CD14-positive monocyte (primary cell): ENCODE measurements at regions not wholly inside any gene's neighbourhood (a gene's known extent, or its start where the extent isn't known, plus 50 kb on each side); places are given as distances from the start of the nearest gene placed in this dataset.

Source experiments
- DNase-seq, 3 donors: peaks; one replicate each; pipeline ENCODE4 v3.0.0-alpha.2; 2011 to 2022
- H2AFZ ChIP-seq: 2 replicates; pipeline ENCODE4 v1.6.0; 2012; ENCODE audit warnings: mild to moderate bottlenecking, low read depth, low read length, inconsistent platforms; ENCODE audit not compliant: insufficient read depth, poor library complexity, severe bottlenecking
- H3K27ac ChIP-seq, 2 donors: 1 replicate in 1 of 2; 2 replicates in 1 of 2; pipeline ENCODE4 v1.5.1; 2012 to 2013; ENCODE audit warnings: low read length in 2 of 2, control low read depth in 1 of 2, inconsistent platforms in 1 of 2, low read depth in 1 of 2, mild to moderate bottlenecking in 1 of 2
- H3K27me3 ChIP-seq, 2 donors: one replicate each; pipeline versions ENCODE4 v1.6.0 to v1.6.1; 2011 to 2013; ENCODE audit warnings: low read length in 2 of 2; ENCODE audit not compliant: control insufficient read depth in 2 of 2, insufficient read depth in 2 of 2
- H3K36me3 ChIP-seq, 2 donors: replicated peaks in 1 of 2; 1 replicate in 1 of 2; 2 replicates in 1 of 2; pipeline versions ENCODE4 v1.5.1 to v1.6.1; 2012 to 2013; ENCODE audit warnings: low read length in 2 of 2, control low read depth in 1 of 2, inconsistent platforms in 1 of 2, mild to moderate bottlenecking in 1 of 2; ENCODE audit not compliant: insufficient read depth in 2 of 2, control insufficient read depth in 1 of 2
- H3K4me1 ChIP-seq, 2 donors: 1 replicate in 1 of 2; 2 replicates in 1 of 2; pipeline versions ENCODE4 v1.5.1 to v1.6.1; 2012 to 2013; ENCODE audit warnings: low read length in 2 of 2, control low read depth in 1 of 2, inconsistent platforms in 1 of 2, mild to moderate bottlenecking in 1 of 2, moderate library complexity in 1 of 2; ENCODE audit not compliant: insufficient read depth in 2 of 2, control insufficient read depth in 1 of 2
- H3K4me2 ChIP-seq: replicated peaks from 2 replicates; pipeline ENCODE3; 2012; ENCODE audit warnings: low read length, moderate library complexity, mild to moderate bottlenecking; ENCODE audit not compliant: poor library complexity, severe bottlenecking; ENCODE audit errors: extremely low read depth
- H3K4me3 ChIP-seq, 3 experiments: fragments of 200-600 bp in 1 of 3; sonication (generic) in 1 of 3; replicated peaks in 1 of 3; 1 replicate in 2 of 3; 2 replicates in 1 of 3; pipeline ENCODE4 v1.5.1; 2011 to 2013; ENCODE audit warnings: low read length in 3 of 3, mild to moderate bottlenecking in 3 of 3, control low read depth in 2 of 3, low read depth in 2 of 3, inconsistent platforms in 1 of 3, moderate library complexity in 1 of 3
- H3K79me2 ChIP-seq: 2 replicates; pipeline ENCODE4 v1.6.0; 2012; ENCODE audit warnings: mild to moderate bottlenecking, control low read depth, inconsistent platforms, low read length, moderate library complexity; ENCODE audit not compliant: insufficient read depth
- H3K9ac ChIP-seq: 2 replicates; pipeline ENCODE4 v1.6.0; 2017; ENCODE audit warnings: low read length, mild to moderate bottlenecking; ENCODE audit not compliant: insufficient read depth, poor library complexity, severe bottlenecking
- H3K9me3 ChIP-seq, 2 donors: replicated peaks in 1 of 2; 1 replicate in 1 of 2; 2 replicates in 1 of 2; pipeline versions ENCODE4 v1.5.1 to v1.6.1; 2012 to 2013; ENCODE audit warnings: low read length in 2 of 2, control low read depth in 1 of 2; ENCODE audit not compliant: control insufficient read depth in 1 of 2, insufficient read depth in 1 of 2
- H4K20me1 ChIP-seq: 2 replicates; pipeline ENCODE4 v1.6.0; 2012; ENCODE audit warnings: mild to moderate bottlenecking, low read length, control low read depth, moderate library complexity; ENCODE audit not compliant: insufficient read depth
- H3K27ac Mint-ChIP-seq, 7 donors: one replicate each; pipeline ENCODE4 v1.8.0; 2020; ENCODE audit warnings: mild to moderate bottlenecking in 7 of 7, mixed read lengths in 7 of 7, moderate library complexity in 6 of 7, inconsistent platforms in 2 of 7
- H3K27me3 Mint-ChIP-seq, 3 donors: one replicate each; pipeline ENCODE4 v1.8.0; 2021 to 2022; ENCODE audit warnings: low read depth in 3 of 3, mild to moderate bottlenecking in 3 of 3, mixed read lengths in 3 of 3, moderate library complexity in 3 of 3, inconsistent platforms in 1 of 3
- H3K36me3 Mint-ChIP-seq, 2 donors: one replicate each; pipeline ENCODE4 v1.8.0; 2020; ENCODE audit warnings: mixed read lengths in 2 of 2, inconsistent platforms in 1 of 2, mild to moderate bottlenecking in 1 of 2
- H3K4me1 Mint-ChIP-seq: one replicate; pipeline ENCODE4 v1.8.0; 2020; ENCODE audit warnings: mild to moderate bottlenecking, mixed read lengths
- H3K4me3 Mint-ChIP-seq, 2 donors: one replicate each; pipeline ENCODE4 v1.8.0; 2020; ENCODE audit warnings: mild to moderate bottlenecking in 2 of 2, mixed read lengths in 2 of 2, moderate library complexity in 1 of 2
- H3K9me3 Mint-ChIP-seq, 7 donors: one replicate each; pipeline ENCODE4 v1.8.0; 2020 to 2022; ENCODE audit warnings: mixed read lengths in 7 of 7, mild to moderate bottlenecking in 6 of 7, moderate library complexity in 6 of 7, inconsistent platforms in 2 of 7
- CTCF ChIP-seq: fragments of 200-600 bp; IDR thresholded peaks from one replicate; pipeline ENCODE4 v1.8.0; 2022; ENCODE audit warnings: antibody characterized with exemption, mild to moderate bottlenecking
- WGBS: methylation state at CpG from one replicate; pipeline ENCODE4 v1.1.5; 2013; ENCODE audit warnings: missing lambda C conversion rate; ENCODE audit not compliant: insufficient coverage; 5-methylcytosine and 5-hydroxymethylcytosine counted together
- intact Hi-C, 2 donors: fragments of 100-400 bp; cut with micrococcal nuclease; formaldehyde crosslinking; loops; one replicate each; pipeline versions ENCODE4 v1.15.0 to v1.15.1; 2023

DNA sequence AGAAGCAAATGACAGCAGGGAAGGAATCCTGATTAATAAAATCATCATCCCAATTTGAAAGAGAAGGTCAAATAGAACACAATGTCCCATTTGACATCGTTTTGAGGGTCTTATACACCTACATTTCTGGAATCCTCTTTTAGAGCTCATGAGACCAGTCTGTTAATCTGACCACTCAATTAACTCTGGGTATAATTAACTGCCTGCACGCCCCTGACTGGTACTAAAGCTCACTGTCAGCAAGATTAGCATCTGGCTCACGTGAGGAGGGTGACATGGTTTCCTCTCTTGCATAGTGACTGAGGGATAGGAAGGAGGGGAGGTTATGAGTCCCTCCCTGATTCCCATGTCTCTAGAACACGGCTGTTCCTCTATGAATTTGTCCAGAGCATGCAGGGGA, 124.3 kb downstream of the ICOS start:
- WGBS: 47% methylated on average over 2 of the region's 4 CpGs

DNA sequence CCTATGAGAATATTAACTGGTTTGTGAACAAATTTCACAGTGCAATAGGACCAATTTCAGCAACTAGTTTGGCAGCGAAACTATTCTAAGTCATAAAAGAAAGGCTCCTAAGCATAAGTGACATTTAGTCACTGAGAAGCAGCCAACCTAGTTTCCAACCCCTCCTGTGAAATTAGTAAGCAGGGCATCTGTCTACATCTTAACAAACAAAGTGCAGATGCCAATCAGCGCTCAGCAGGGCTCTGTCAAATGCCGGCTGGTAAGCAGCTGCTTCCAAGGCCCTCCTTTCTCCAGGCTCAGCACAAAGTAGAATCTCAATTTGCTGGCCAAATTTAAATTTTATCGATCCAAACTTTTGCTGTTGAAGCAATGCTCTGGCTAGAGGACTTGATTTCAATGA, 124.7 kb downstream of the ICOS start:
- no peak for DNase-seq
- Mint-ChIP-seq H3K9me3 (peaks cover 0 to 3% (median 2%) of the 10 kb centered on the region in 7 donors), H3K36me3 (no peaks in the 10 kb centered on the region), H3K4me3 (no peak overlapping the region), H3K27me3 (peaks cover 2 to 4% (median 2%) of the 10 kb centered on the region in 3 donors), H3K4me1 (no peaks in the 10 kb centered on the region), H3K27ac (no peak overlapping the region)
- Histone ChIP-seq H3K79me2 (no peaks in the 10 kb centered on the region), H3K27ac (no peak overlapping the region), H3K4me3 (no peak overlapping the region), H3K4me1 (no peaks in the 10 kb centered on the region), H3K36me3 (no peaks in the 10 kb centered on the region), H2AFZ (no peak overlapping the region), H3K9ac (no peak overlapping the region), H3K4me2 (no peak overlapping the region), H3K27me3 (no peaks in the 10 kb centered on the region), H4K20me1 (no peaks in the 10 kb centered on the region), H3K9me3 (no peaks in the 10 kb centered on the region)
- WGBS: 94% methylated on average over 3 of the region's 4 CpGs
- TF ChIP-seq CTCF: no peak
- intact Hi-C loops: no loop called here

More for the DNA sequence above, 124.3 kb downstream of the ICOS start:
- Histone ChIP-seq H3K9me3 (no peaks in the 10 kb centered on the region), H3K27ac (no peak overlapping the region), H3K27me3 (no peaks in the 10 kb centered on the region), H3K9ac (no peak overlapping the region), H3K4me2 (no peak overlapping the region), H4K20me1 (no peaks in the 10 kb centered on the region), H3K4me3 (no peak overlapping the region), H3K36me3 (no peaks in the 10 kb centered on the region), H2AFZ (no peak overlapping the region), H3K79me2 (no peaks in the 10 kb centered on the region), H3K4me1 (no peaks in the 10 kb centered on the region)
- peaks cover 0 to 3% (median 2%) of the 10 kb centered on the region in 7 donors for H3K9me3 Mint-ChIP-seq
- H3K4me1 Mint-ChIP-seq: no peaks in the 10 kb centered on the region
- H3K36me3 Mint-ChIP-seq: no peaks in the 10 kb centered on the region
- peaks cover 2 to 4% (median 2%) of the 10 kb centered on the region in 3 donors for H3K27me3 Mint-ChIP-seq
- no peak overlapping the region for H3K27ac Mint-ChIP-seq
- no peak for TF ChIP-seq CTCF
- intact Hi-C loops: no loop called here
- no peak for DNase-seq
- no peak overlapping the region for H3K4me3 Mint-ChIP-seq
